H1 (cell line): ENCODE measurements at regions not wholly inside any gene's neighbourhood (a gene's known extent, or its start where the extent isn't known, plus 50 kb on each side); places are given as distances from the start of the nearest gene placed in this dataset.

Source experiments
- CTCF ChIA-PET: fragments of 300-600 bp; sonication (Branson Sonifier 250); formaldehyde crosslinking; loops from one replicate; lab custom pipeline; 2021; ENCODE audit not compliant: partially characterized antibody; lab: Charles Lee
- POLR2A ChIA-PET: fragments of 300-600 bp; sonication (Branson Sonifier 250); formaldehyde crosslinking; loops from one replicate; lab custom pipeline; 2021; ENCODE audit warnings: inconsistent platforms; ENCODE audit not compliant: partially characterized antibody; lab: Charles Lee
- DNase-seq, 2 experiments: peaks; one replicate each; pipeline versions ENCODE4 v3.0.0 to v3.0.0-alpha.2; 2010 to 2022; ENCODE audit warnings: low spot score in 2 of 2, low read depth in 1 of 2, mixed read lengths in 1 of 2
- FAIRE-seq: peaks from 2 replicates; lab custom pipeline; 2011; peaks lifted over from hg19 to GRCh38; lab: Jason Lieb, UNC
- H2AFZ ChIP-seq: 2 replicates; pipeline ENCODE4 v1.8.1; 2012; ENCODE audit warnings: low read length, inconsistent platforms
- H2AK5ac ChIP-seq: 2 replicates; pipeline ENCODE4 v1.6.1; 2013; ENCODE audit warnings: low read depth, low read length
- H2BK120ac ChIP-seq: replicated peaks from 2 replicates; pipeline ENCODE3; 2013; ENCODE audit warnings: low read depth, low read length, inconsistent platforms
- H2BK12ac ChIP-seq: 2 replicates; pipeline ENCODE4 v1.6.1; 2013; ENCODE audit warnings: low read depth, low read length
- H2BK15ac ChIP-seq: 2 replicates; pipeline ENCODE4 v1.6.1; 2013; ENCODE audit warnings: low read length
- H2BK20ac ChIP-seq: 2 replicates; pipeline ENCODE4 v1.6.1; 2013; ENCODE audit warnings: low read length
- H2BK5ac ChIP-seq: 2 replicates; pipeline ENCODE4 v1.6.1; 2013; ENCODE audit warnings: low read depth, low read length
- H3K14ac ChIP-seq: 2 replicates; pipeline ENCODE4 v1.6.1; 2013; ENCODE audit warnings: inconsistent platforms; ENCODE audit not compliant: insufficient read length
- H3K18ac ChIP-seq: 2 replicates; pipeline ENCODE4 v1.6.1; 2013; ENCODE audit warnings: low read length; ENCODE audit errors: extremely low read depth
- H3K23ac ChIP-seq: 2 replicates; pipeline ENCODE4 v1.6.1; 2013; ENCODE audit warnings: inconsistent platforms; ENCODE audit not compliant: insufficient read length
- H3K23me2 ChIP-seq: 2 replicates; pipeline ENCODE4 v1.6.1; 2013; ENCODE audit warnings: low read depth, low read length
- H3K27ac ChIP-seq: 2 replicates; pipeline ENCODE4 v1.6.1; 2011; ENCODE audit warnings: low read depth, low read length, inconsistent platforms
- H3K27me3 ChIP-seq, 4 experiments: replicated peaks in 1 of 4; 1 replicate in 1 of 4; 2 replicates in 3 of 4; pipeline versions ENCODE4 v1.6.1 to v1.8.1; 2011 to 2013; ENCODE audit warnings: low read length in 3 of 4, mild to moderate bottlenecking in 3 of 4, inconsistent platforms in 2 of 4, mixed read lengths in 2 of 4, moderate library complexity in 1 of 4; ENCODE audit not compliant: control insufficient read depth in 3 of 4, insufficient read depth in 3 of 4; ENCODE audit errors: extremely low read depth in 1 of 4
- H3K36me3 ChIP-seq, 4 experiments: 2 replicates each; pipeline versions ENCODE4 v1.6.1 to v1.8.1; 2011 to 2013; ENCODE audit warnings: mild to moderate bottlenecking in 4 of 4, low read length in 3 of 4, moderate library complexity in 2 of 4, control low read depth in 1 of 4, inconsistent platforms in 1 of 4; ENCODE audit not compliant: insufficient read depth in 4 of 4, control insufficient read depth in 2 of 4
- H3K4ac ChIP-seq: replicated peaks from 2 replicates; pipeline ENCODE3; 2013; ENCODE audit warnings: low read length, low read depth, mixed read lengths, inconsistent platforms; ENCODE audit not compliant: insufficient read length
- H3K4me1 ChIP-seq, 4 experiments: replicated peaks in 1 of 4; 1 replicate in 1 of 4; 2 replicates in 3 of 4; pipeline versions ENCODE4 v1.6.1 to v1.8.1; 2011 to 2013; ENCODE audit warnings: low read length in 3 of 4, inconsistent platforms in 2 of 4, mixed read lengths in 1 of 4; ENCODE audit not compliant: insufficient read depth in 4 of 4, control insufficient read depth in 3 of 4
- H3K4me2 ChIP-seq, 2 experiments: 2 replicates each; pipeline versions ENCODE4 v1.6.1 to v1.8.1; 2011 to 2013; ENCODE audit warnings: low read depth in 2 of 2, low read length in 2 of 2, control low read depth in 1 of 2, inconsistent platforms in 1 of 2, mild to moderate bottlenecking in 1 of 2; ENCODE audit not compliant: insufficient read depth in 1 of 2
- H3K4me3 ChIP-seq, 4 experiments: fragments of 200-600, 300-600 bp in 1 of 4; sonication (generic), shearing (Covaris generic), sonication (Bioruptor Twin) in 1 of 4; 2 replicates each; pipeline versions ENCODE4 v1.5.1 to v1.8.1; 2011 to 2016; ENCODE audit warnings: low read length in 4 of 4, low read depth in 3 of 4, control low read depth in 2 of 4, inconsistent platforms in 2 of 4, mild to moderate bottlenecking in 2 of 4, mixed read lengths in 1 of 4, moderate library complexity in 1 of 4; ENCODE audit not compliant: insufficient read depth in 2 of 4; ENCODE audit errors: extremely low read depth in 1 of 4
- H3K56ac ChIP-seq: replicated peaks from 2 replicates; pipeline ENCODE3; 2013; ENCODE audit warnings: low read depth, mild to moderate bottlenecking, mixed read lengths, low read length, inconsistent platforms; ENCODE audit not compliant: insufficient read length
- H3K79me1 ChIP-seq: 2 replicates; pipeline ENCODE4 v1.6.1; 2013; ENCODE audit warnings: low read depth, low read length, control low read depth
- H3K79me2 ChIP-seq, 2 experiments: 2 replicates each; pipeline versions ENCODE4 v1.6.1 to v1.8.1; 2012 to 2013; ENCODE audit warnings: low read length in 2 of 2, mild to moderate bottlenecking in 2 of 2, inconsistent platforms in 1 of 2; ENCODE audit not compliant: insufficient read depth in 2 of 2, control insufficient read depth in 1 of 2
- H3K9ac ChIP-seq, 4 experiments: replicated peaks in 1 of 4; 1 replicate in 1 of 4; 2 replicates in 3 of 4; pipeline versions ENCODE4 v1.6.1 to v1.8.1; 2011 to 2013; ENCODE audit warnings: low read depth in 3 of 4, low read length in 3 of 4, control low read depth in 2 of 4, mild to moderate bottlenecking in 2 of 4, moderate library complexity in 2 of 4, inconsistent platforms in 1 of 4; ENCODE audit errors: extremely low read depth in 1 of 4
- H3K9me3 ChIP-seq, 2 experiments: 2 replicates each; pipeline versions ENCODE4 v1.6.1 to v1.8.1; 2012 to 2013; ENCODE audit warnings: mild to moderate bottlenecking in 2 of 2, moderate library complexity in 2 of 2, control low read depth in 1 of 2, inconsistent platforms in 1 of 2, low read depth in 1 of 2, low read length in 1 of 2, mixed read lengths in 1 of 2; ENCODE audit not compliant: insufficient read depth in 2 of 2
- H4K20me1 ChIP-seq, 2 experiments: replicated peaks in 1 of 2; 2 replicates each; pipeline versions ENCODE3 to v1.8.1; 2011 to 2013; ENCODE audit warnings: inconsistent platforms in 2 of 2, low read length in 2 of 2, mild to moderate bottlenecking in 1 of 2; ENCODE audit not compliant: insufficient read depth in 2 of 2, control insufficient read depth in 1 of 2
- H4K5ac ChIP-seq: 2 replicates; pipeline ENCODE4 v1.6.1; 2013; ENCODE audit warnings: low read length, low read depth, mixed read lengths, inconsistent platforms; ENCODE audit not compliant: insufficient read length
- H4K8ac ChIP-seq: 2 replicates; pipeline ENCODE4 v1.8.0; 2013; ENCODE audit warnings: mild to moderate bottlenecking, moderate library complexity, low read length, inconsistent platforms; ENCODE audit not compliant: insufficient read depth; ENCODE audit errors: extremely low read depth
- H4K91ac ChIP-seq: replicated peaks from 2 replicates; pipeline ENCODE3; 2013; ENCODE audit warnings: low read length, mixed read lengths, inconsistent platforms; ENCODE audit not compliant: insufficient read length
- CTBP2 ChIP-seq: IDR thresholded peaks from 2 replicates; pipeline ENCODE4 v1.7.0; 2011; ENCODE audit warnings: borderline replicate concordance, mild to moderate bottlenecking, moderate library complexity, mixed read lengths, low read length; ENCODE audit not compliant: insufficient read depth, insufficient read length
- NRF1 ChIP-seq: IDR thresholded peaks from 2 replicates; pipeline ENCODE4 v1.6.1; 2011; ENCODE audit warnings: mild to moderate bottlenecking, low read depth, low read length, improper control_type of control experiment
- WGBS, 2 experiments: shearing (Covaris generic) in 1 of 2; methylation state at CpG; one replicate each; pipeline versions ENCODE4 v1.1.6 to v1.1.7; 2013 to 2015; ENCODE audit warnings: low lambda C conversion rate in 2 of 2, mixed read lengths in 2 of 2, inconsistent platforms in 1 of 2, low coverage in 1 of 2, missing lambda C conversion rate in 1 of 2; ENCODE audit not compliant: insufficient replicate concordance in 2 of 2, insufficient coverage in 1 of 2, insufficient read length in 1 of 2; ENCODE audit errors: extremely low coverage in 1 of 2, missing lambda C conversion rate in 1 of 2; 5-methylcytosine and 5-hydroxymethylcytosine counted together

- no peaks in the 10 kb centered on the region for H3K4me1 ChIP-seq
- no peak overlapping the region for H2BK12ac ChIP-seq
- no peaks in the 10 kb centered on the region; the same call in 1 of the 2 replicates for H3K23me2 ChIP-seq
- no peak overlapping the region for H2AFZ ChIP-seq
- H3K27ac ChIP-seq = no peak overlapping the region
- H4K5ac ChIP-seq = no peak overlapping the region
- ChIA-PET POLR2A (no interaction called here), CTCF (no interaction called here)
- H4K20me1 ChIP-seq = no peaks in the 10 kb centered on the region
- H2AK5ac ChIP-seq = no peak overlapping the region
- no peak overlapping the region for H3K18ac ChIP-seq
- H4K91ac ChIP-seq = no peak overlapping the region
- H3K14ac ChIP-seq = no peak overlapping the region
- FAIRE-seq (no peak), DNase-seq (no peak)
- H3K23ac ChIP-seq = no peak overlapping the region
- 37% methylated on average over 2 of the region's 2 CpGs; no CpG with 5 or more reads in 1 of the 2 experiments for WGBS, 2 experiments
- no peak overlapping the region for H3K56ac ChIP-seq
- H3K36me3 ChIP-seq = no peaks in the 10 kb centered on the region
- H3K79me2 ChIP-seq = no peaks in the 10 kb centered on the region
- no peak overlapping the region for H3K4me2 ChIP-seq
- H2BK20ac ChIP-seq = no peak overlapping the region
- no peak overlapping the region for H2BK120ac ChIP-seq
- no peaks in the 10 kb centered on the region for H3K9me3 ChIP-seq
- no peaks in the 10 kb centered on the region for H3K79me1 ChIP-seq
- H4K8ac ChIP-seq = no peak overlapping the region
- no peak overlapping the region for H2BK5ac ChIP-seq
- H3K9ac ChIP-seq = no peak overlapping the region
- no peak overlapping the region for H3K4ac ChIP-seq
- H2BK15ac ChIP-seq = no peak overlapping the region
- H3K4me3 ChIP-seq = no peak overlapping the region
- H3K27me3 ChIP-seq = no peaks in the 10 kb centered on the region
- no peak for TF ChIP-seq CTBP2
- TF ChIP-seq NRF1 = no peak
Measured at GRCh38 chr4:176897226-176897625, 104.5 kb upstream of the VEGFC start.
